PFSK-1 (cell line): ENCODE measurements at regions not wholly inside any gene's neighbourhood (a gene's known extent, or its start where the extent isn't known, plus 50 kb on each side); places are given as distances from the start of the nearest gene placed in this dataset.

ENCODE experiments used
- FOXP2 ChIP-seq: optimal IDR thresholded peaks from 2 replicates; pipeline ENCODE3; 2011; ENCODE audit warnings: borderline replicate concordance, control low read depth, inconsistent platforms; ENCODE audit not compliant: insufficient read depth; ENCODE audit errors: extremely low read length, extremely low read depth
- POLR2AphosphoS5 ChIP-seq: IDR thresholded peaks from 2 replicates; pipeline ENCODE4 v1.6.1; 2012; ENCODE audit warnings: low read depth, mild to moderate bottlenecking, control low read depth, low read length, moderate library complexity
- SIN3A ChIP-seq: IDR thresholded peaks from 2 replicates; pipeline ENCODE4 v1.6.1; 2012; ENCODE audit warnings: mild to moderate bottlenecking, low read length, moderate library complexity, borderline replicate concordance; ENCODE audit not compliant: insufficient read depth
- TAF1 ChIP-seq: IDR thresholded peaks from 2 replicates; pipeline ENCODE4 v1.6.1; 2012; ENCODE audit warnings: low read length, control low read depth, borderline replicate concordance; ENCODE audit not compliant: insufficient read depth
- TF ChIP-seq, protein P1 (sequence below), 2 experiments: IDR thresholded peaks; 2 replicates each; pipeline versions ENCODE4 v1.6.1 to v1.8.0; 2011 to 2012; ENCODE audit warnings: low read depth in 2 of 2, low read length in 2 of 2, control low read depth in 1 of 2, inconsistent platforms in 1 of 2, mild to moderate bottlenecking in 1 of 2, moderate library complexity in 1 of 2; ENCODE audit not compliant: insufficient read depth in 1 of 2

DNA sequence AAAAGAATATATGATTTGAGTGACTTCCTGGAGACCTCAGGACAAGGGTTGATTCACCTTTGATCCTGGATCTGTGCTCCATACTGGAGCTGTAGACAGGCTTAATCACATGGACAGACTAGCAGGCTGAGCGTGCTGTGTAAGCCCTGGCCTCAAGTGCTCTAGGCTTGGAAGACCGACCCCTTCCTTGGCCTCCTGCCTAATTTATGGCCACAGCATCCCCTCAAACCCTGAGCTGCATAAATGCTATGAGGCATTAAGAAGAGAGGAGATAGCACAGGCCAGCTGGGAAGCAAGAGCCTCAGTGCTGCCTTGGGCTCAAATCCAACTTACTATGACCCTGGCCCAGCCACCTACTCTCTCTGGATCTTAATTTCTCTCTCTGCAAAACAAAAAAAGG lies 385.1 kb downstream of the BUD13 start:
- TF ChIP-seq SIN3A (no peak), TAF1 (no peak), FOXP2 (no peak)
- TF ChIP-seq, protein P1, sequence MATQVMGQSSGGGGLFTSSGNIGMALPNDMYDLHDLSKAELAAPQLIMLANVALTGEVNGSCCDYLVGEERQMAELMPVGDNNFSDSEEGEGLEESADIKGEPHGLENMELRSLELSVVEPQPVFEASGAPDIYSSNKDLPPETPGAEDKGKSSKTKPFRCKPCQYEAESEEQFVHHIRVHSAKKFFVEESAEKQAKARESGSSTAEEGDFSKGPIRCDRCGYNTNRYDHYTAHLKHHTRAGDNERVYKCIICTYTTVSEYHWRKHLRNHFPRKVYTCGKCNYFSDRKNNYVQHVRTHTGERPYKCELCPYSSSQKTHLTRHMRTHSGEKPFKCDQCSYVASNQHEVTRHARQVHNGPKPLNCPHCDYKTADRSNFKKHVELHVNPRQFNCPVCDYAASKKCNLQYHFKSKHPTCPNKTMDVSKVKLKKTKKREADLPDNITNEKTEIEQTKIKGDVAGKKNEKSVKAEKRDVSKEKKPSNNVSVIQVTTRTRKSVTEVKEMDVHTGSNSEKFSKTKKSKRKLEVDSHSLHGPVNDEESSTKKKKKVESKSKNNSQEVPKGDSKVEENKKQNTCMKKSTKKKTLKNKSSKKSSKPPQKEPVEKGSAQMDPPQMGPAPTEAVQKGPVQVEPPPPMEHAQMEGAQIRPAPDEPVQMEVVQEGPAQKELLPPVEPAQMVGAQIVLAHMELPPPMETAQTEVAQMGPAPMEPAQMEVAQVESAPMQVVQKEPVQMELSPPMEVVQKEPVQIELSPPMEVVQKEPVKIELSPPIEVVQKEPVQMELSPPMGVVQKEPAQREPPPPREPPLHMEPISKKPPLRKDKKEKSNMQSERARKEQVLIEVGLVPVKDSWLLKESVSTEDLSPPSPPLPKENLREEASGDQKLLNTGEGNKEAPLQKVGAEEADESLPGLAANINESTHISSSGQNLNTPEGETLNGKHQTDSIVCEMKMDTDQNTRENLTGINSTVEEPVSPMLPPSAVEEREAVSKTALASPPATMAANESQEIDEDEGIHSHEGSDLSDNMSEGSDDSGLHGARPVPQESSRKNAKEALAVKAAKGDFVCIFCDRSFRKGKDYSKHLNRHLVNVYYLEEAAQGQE (IDR thresholded peaks at IDR 0.05; ENCODE audit: insufficient read depth in 1 of 2, low read depth in 2 of 2, low read length in 2 of 2) = no peak

DNA sequence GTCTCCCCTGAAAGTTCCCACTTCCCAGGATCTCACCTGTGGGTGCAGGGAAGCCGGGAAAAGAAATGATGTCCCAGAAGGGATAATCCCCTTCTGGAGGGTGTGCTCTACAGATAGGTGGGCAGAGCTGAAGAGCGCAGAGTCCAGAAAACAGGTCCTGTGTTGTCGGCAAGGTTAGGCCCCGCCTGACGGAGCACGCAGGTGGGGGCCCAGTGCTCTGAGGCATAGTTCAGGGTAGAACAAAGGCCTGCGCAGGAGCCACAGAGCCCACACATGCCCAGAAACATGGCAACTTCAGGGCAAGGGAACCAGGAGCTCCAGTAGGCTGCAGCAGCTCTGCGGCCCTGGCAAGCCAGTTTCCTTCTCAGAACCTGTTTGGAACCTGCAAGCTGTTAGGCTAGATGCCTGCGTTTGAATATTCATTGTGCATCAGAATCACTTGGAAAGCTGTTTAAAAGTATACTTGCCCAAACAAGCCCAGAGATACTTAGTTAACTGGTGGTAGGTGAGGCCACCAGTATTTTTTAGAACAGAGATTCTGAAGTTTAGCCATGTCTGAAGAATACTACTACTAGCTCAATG lies 386.6 kb downstream of the BUD13 start:
- TF ChIP-seq SIN3A = no peak
- no peak for TF ChIP-seq FOXP2
- TF ChIP-seq TAF1 = no peak
- TF ChIP-seq POLR2AphosphoS5 = no peak
- TF ChIP-seq, protein P1 (IDR thresholded peaks at IDR 0.05; ENCODE audit: insufficient read depth in 1 of 2, low read depth in 2 of 2, low read length in 2 of 2) = no peak

DNA sequence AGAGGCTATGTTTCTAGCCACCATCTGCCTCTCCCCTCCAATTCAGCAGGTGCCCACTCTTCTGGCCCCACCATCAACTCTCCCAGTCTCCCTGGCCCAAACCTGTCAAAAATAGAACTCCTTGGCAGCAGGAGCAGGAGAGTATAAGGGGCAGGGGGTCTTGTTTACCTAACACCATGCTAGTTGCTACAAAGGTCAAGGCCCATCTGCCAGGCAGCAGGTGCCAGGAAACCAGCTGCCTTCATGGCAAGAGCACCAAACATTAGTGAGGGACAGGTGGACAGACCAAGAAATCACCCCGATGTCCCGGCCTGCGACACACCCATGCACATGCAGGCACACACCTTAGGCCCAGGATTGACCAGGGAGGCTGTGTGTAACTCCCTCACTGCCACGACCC lies 387.9 kb downstream of the BUD13 start:
- TF ChIP-seq, protein P1 (IDR thresholded peaks at IDR 0.05; ENCODE audit: insufficient read depth in 1 of 2, low read depth in 2 of 2, low read length in 2 of 2) = no peak

DNA sequence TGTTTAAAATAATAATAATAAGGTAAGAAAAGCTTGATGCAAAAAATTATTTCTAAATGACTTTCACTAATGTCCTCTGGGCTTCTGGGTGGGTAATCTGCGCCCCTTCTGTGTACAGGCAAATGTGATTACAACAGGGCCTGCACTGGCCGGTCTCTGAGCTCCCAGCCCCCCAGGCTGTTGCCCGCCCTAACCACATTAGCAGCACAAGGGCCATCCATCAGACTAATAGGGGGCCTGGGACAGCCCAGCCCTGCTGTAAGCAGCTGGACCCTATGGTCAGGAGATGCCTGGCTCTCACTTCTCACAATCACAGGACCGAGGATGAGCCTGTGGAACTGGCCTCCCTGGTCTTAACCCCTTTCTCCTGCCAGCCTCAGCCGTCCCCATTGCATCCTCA lies 388.4 kb downstream of the BUD13 start:
- TF ChIP-seq POLR2AphosphoS5 = no peak
- no peak for TF ChIP-seq FOXP2
- TF ChIP-seq, protein P1 (IDR thresholded peaks at IDR 0.05; ENCODE audit: insufficient read depth in 1 of 2, low read depth in 2 of 2, low read length in 2 of 2) = no peak
- no peak for TF ChIP-seq TAF1
- TF ChIP-seq SIN3A = no peak

DNA sequence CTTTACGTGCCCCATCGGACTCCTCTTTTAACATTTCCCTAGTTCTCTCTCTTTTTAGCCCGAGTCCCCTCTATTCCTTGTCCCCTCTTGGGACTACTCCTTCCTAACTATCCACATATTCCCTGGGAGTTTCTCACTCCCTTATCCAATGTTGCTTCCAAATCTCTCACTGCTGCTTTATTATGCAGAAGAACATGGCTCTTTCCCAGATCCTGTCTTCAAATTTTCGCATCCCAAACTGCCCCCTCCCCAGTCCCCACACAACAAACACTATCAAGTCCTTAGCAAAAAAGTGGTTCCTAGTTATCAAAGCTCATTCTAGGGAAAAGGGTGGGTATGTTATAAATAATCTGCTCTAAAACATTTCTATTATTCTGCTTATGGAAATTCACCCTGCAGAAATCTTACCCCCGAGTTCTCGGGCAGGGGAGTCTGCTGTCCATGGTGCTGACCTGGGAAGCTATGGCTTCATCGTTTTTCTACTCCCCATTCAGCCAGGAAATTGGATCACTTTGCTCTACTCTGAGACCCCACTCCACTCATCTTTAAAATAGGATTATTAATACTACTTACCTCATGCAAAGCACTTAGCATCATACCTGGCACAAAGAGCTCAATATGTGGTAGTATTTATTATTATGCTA lies 393.5 kb downstream of the BUD13 start:
- TF ChIP-seq, protein P1 (IDR thresholded peaks at IDR 0.05; ENCODE audit: insufficient read depth in 1 of 2, low read depth in 2 of 2, low read length in 2 of 2) = peak; percentile 89 to 99
- TF ChIP-seq FOXP2 (no peak), TAF1 (no peak), SIN3A (peak; percentile 27; the same call in 1 of the 2 replicates), POLR2AphosphoS5 (no peak)
